Activated T-cell treated with anti-CD3 and anti-CD28 coated beads, Interleukin-2, amount 50 U/mL, for 72 hours (primary cell): ENCODE measurements at regions not wholly inside any gene's neighbourhood (a gene's known extent, or its start where the extent isn't known, plus 50 kb on each side); places are given as distances from the start of the nearest gene placed in this dataset.

Experiments used
- ATAC-seq, 2 donors: fragments of 150-1000 bp; cut with Tn5 transposase; replicated peaks in 1 of 2; 2 replicates each; pipeline ENCODE4 v1.10.0; 2021; ENCODE audit warnings: moderate library complexity in 2 of 2, mild to moderate bottlenecking in 1 of 2
- DNase-seq, 2 donors: peaks; one replicate each; pipeline ENCODE4 v3.0.0; 2021 to 2022; ENCODE audit warnings: mixed read lengths in 1 of 2
- H3K27ac Mint-ChIP-seq: one replicate; pipeline ENCODE4 v1.8.0; 2022; ENCODE audit warnings: mild to moderate bottlenecking, moderate library complexity, mixed read lengths
- H3K27me3 Mint-ChIP-seq: one replicate; pipeline ENCODE4 v1.8.0; 2022; ENCODE audit warnings: low read depth, mixed read lengths
- H3K36me3 Mint-ChIP-seq, 2 donors: one replicate each; pipeline ENCODE4 v1.8.0; 2022; ENCODE audit warnings: mixed read lengths in 2 of 2, mild to moderate bottlenecking in 1 of 2; ENCODE audit not compliant: insufficient read depth in 2 of 2
- H3K4me1 Mint-ChIP-seq: one replicate; pipeline ENCODE4 v1.8.0; 2022; ENCODE audit warnings: low read depth, mixed read lengths
- H3K4me3 Mint-ChIP-seq, 2 donors: one replicate each; pipeline ENCODE4 v1.8.0; 2022; ENCODE audit warnings: mild to moderate bottlenecking in 2 of 2, mixed read lengths in 2 of 2, moderate library complexity in 2 of 2
- H3K9me3 Mint-ChIP-seq, 2 donors: one replicate each; pipeline ENCODE4 v1.8.0; 2022; ENCODE audit warnings: mixed read lengths in 2 of 2

DNA sequence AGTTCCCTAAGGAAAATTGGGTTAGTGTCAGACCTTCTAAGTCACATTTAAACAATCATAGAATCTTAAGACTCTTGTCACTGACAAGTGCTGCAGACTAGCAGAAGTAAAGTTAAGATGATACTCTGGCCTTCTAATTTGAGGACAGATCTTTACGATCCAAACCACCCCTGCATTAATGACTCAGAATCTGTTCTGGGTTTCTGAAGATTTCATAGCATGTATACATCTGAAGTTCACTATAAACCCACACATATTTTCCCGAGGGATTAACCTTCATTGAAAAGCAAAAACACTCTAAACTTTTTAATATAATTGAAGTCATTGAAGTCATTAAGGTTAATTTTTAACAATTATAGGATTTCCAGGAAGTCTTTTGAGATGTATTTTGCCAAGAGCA is 674.3 kb downstream of the IQCM start:
- DNase-seq (no peak), ATAC-seq (no peak)
- no peaks in the 10 kb centered on the region for H3K36me3 Mint-ChIP-seq
- no peak overlapping the region for H3K27ac Mint-ChIP-seq
- H3K9me3 Mint-ChIP-seq, result peaks cover 3 to 7% of the 10 kb centered on the region in 2 donors
- H3K27me3 Mint-ChIP-seq, result peaks cover 8% of the 10 kb centered on the region
- H3K4me3 Mint-ChIP-seq, result no peak overlapping the region
- no peaks in the 10 kb centered on the region for H3K4me1 Mint-ChIP-seq

DNA sequence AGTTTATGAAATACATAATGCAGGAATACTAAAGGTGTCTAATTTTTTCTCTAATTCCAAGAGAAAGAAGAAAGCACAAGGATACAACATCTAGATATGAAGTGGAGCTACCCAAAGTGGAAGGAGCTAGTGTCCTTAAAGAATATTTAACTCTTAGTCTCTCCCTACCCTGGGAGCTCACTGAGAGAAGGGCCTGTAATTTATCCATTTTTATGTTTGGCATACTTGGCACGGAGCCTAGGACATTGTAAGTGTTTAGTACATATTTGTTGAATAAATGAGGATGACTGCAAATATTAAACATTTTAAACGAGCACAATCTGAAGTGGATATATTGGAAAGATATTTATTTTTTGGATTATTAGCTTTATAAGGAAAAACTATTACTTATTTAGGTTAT is 674.8 kb downstream of the IQCM start:
- Mint-ChIP-seq H3K4me3 (no peak overlapping the region), H3K4me1 (no peaks in the 10 kb centered on the region), H3K9me3 (peaks cover 4 to 7% of the 10 kb centered on the region in 2 donors), H3K27me3 (peaks cover 8% of the 10 kb centered on the region), H3K36me3 (no peaks in the 10 kb centered on the region), H3K27ac (no peak overlapping the region)
- no peak for DNase-seq
- ATAC-seq, result no peak

DNA sequence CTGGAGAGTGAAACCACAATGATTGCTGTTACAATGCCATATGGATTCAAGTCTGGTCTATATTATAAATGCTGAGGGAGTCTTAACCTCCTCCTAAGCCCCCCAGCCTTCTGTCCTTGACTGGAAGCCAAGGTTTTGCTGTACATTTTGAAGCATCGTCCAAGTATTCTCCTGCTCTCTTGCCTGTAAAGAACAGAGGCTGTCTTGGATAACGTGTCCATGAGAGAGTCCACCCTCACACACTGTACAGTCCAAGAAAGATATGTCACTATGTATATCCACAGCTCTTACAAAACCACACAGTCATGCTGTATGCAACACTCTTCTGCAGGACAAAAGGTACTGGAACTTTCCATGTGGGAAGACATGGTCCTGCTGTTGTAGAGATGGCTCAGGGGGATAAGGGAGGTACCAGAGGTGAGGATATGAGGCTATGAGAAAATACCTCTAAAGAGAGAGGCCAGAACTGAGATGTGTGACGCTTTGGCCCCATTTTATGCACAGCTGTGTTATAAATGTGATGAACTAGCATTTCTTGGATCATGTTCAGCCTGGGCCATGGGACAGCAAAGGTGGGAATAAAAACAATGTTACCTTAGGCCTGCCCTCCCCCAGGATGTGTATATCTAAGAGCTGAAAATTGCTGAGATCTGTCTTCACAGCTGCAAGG is 678.6 kb downstream of the IQCM start:
- DNase-seq, result no peak
- H3K9me3 Mint-ChIP-seq, result peaks cover 3 to 4% of the 10 kb centered on the region in 2 donors
- no peak overlapping the region for H3K4me3 Mint-ChIP-seq
- ATAC-seq, result no peak
- no peaks in the 10 kb centered on the region for H3K36me3 Mint-ChIP-seq
- H3K4me1 Mint-ChIP-seq, result no peaks in the 10 kb centered on the region
- H3K27me3 Mint-ChIP-seq, result no peaks in the 10 kb centered on the region
- no peak overlapping the region for H3K27ac Mint-ChIP-seq

DNA sequence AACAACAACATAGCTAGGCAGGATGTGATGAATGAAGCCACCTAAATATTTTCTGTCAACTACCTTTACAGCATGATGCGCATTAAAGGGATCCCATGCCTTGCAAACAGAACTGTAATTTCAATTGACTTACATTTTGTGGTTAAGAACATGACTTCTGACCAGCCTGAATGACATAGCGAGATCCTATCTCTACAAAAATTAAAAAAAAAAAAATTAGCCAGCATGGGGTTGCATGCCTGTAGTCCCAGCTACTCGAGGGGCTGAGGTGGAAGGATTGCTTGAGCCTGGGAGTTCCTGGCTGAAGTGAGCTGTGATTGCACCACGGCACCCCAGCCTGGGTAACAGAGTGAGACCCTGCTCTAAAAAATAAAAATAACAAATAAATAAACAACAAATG is 680.6 kb downstream of the IQCM start:
- Mint-ChIP-seq H3K27me3 (no peaks in the 10 kb centered on the region), H3K9me3 (peaks cover 3 to 4% of the 10 kb centered on the region in 2 donors), H3K4me1 (no peaks in the 10 kb centered on the region), H3K36me3 (no peaks in the 10 kb centered on the region), H3K27ac (no peak overlapping the region), H3K4me3 (no peak overlapping the region)
- ATAC-seq, result no peak
- DNase-seq, result no peak

DNA sequence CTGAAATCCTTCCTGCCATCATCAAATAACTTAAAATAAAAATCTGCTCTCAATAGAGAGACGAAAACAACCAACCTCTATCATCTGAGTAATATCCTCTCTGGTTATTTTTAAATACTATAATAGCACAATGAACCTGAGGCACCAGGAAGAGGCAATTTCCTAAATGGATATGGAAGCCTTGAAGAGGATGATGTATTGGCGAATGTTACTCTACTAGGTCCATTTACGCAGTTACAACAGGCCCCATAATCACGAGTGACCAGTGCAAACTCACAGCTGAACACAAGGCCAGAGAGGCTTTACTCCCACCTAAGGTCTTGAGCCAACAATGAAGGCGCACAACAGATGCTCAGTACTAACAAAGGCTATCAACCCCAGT is 678.8 kb upstream of the NR3C2 start:
- no peaks in the 10 kb centered on the region for H3K36me3 Mint-ChIP-seq
- DNase-seq, result no peak
- no peaks in the 10 kb centered on the region for H3K9me3 Mint-ChIP-seq
- no peak overlapping the region for H3K4me3 Mint-ChIP-seq
- no peaks in the 10 kb centered on the region for H3K4me1 Mint-ChIP-seq
- no peak for ATAC-seq
- no peaks in the 10 kb centered on the region for H3K27me3 Mint-ChIP-seq
- H3K27ac Mint-ChIP-seq, result no peak overlapping the region

DNA sequence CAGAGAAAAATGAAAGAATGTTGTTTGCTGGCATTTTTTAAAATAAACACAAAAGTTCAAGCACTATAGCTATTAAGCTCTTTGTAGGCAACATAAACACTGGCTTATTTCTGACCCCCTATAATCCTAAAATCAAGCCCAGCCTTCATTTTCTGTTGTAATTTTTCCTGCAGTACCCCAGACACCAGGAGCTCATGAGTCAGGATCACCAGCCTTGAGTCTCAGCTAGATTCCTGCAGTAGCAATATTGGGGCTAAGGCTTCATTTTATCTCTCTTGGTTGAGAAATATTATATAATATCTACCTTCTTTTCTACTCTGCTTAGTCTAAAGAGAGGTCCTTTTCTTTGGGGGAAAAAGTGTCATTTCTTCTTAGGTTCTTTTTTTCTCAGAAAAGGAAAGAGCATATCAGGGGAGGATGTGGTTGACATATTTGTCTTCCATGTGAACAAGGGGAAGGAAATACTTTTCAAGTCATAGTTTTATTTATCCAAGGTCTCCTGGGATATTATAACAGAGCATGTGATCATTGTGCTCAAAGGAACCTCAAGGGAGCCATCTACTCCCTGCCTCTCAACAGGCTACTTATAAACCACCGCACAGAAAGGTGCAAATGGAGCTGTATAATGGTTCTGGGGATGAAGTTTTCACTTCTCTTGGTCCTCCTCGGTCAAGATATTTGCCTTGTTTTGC is 678.3 kb upstream of the NR3C2 start:
- H3K36me3 Mint-ChIP-seq, result no peaks in the 10 kb centered on the region
- ATAC-seq (no peak), DNase-seq (no peak)
- no peaks in the 10 kb centered on the region for H3K9me3 Mint-ChIP-seq
- H3K27me3 Mint-ChIP-seq, result no peaks in the 10 kb centered on the region
- no peaks in the 10 kb centered on the region for H3K4me1 Mint-ChIP-seq
- H3K27ac Mint-ChIP-seq, result no peak overlapping the region
- H3K4me3 Mint-ChIP-seq, result no peak overlapping the region

DNA sequence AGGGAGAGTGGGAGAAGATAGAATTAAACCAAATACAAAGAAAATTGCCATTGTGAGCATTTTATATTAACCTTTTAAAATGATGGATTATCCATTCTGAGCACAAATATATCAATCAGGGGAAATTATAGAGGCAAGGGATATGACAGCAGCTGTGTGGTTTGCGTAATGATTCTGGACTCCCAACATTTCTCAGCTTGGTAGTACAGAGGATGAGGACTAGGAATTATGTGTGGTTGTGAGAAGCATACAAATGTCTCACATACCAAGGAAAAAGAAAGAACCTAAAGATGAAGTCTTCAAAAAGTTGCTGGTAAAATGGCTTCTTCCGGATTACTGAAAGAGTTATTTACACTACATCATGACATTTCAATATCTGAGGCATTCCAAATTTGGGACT is 674.6 kb upstream of the NR3C2 start:
- no peak overlapping the region for H3K27ac Mint-ChIP-seq
- no peaks in the 10 kb centered on the region for H3K9me3 Mint-ChIP-seq
- DNase-seq (no peak), ATAC-seq (no peak)
- H3K27me3 Mint-ChIP-seq, result no peaks in the 10 kb centered on the region
- H3K4me1 Mint-ChIP-seq, result no peaks in the 10 kb centered on the region
- H3K36me3 Mint-ChIP-seq, result no peaks in the 10 kb centered on the region
- no peak overlapping the region for H3K4me3 Mint-ChIP-seq

DNA sequence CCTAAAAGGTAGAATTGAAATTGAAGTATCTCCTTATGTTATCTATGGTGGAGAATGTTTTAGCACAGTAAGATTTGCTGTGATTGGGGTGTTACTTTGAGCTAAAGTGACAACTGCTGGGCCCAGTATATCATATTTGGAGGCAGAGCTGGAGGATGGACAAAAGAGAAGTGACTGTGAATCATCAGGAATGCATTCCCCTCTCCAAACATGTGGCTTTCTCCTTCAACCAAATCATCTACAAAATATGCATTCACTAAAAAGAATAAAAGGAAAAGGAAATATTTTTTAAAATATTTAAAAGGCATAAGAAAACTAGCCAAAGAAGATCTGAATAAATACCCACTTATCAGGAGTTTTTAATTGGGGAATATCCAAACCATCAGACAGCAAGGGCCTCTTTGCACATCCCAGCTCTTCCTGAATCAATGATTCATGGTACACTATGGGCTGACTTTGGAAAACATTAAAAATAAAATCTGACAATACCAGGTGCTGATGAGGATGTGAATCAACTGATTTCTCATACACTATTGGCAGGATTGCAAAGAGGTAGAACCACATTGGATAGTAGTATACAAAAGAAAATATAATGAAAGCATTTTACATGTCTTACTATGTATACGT is 671.7 kb upstream of the NR3C2 start:
- no peaks in the 10 kb centered on the region for H3K27me3 Mint-ChIP-seq
- no peaks in the 10 kb centered on the region for H3K4me1 Mint-ChIP-seq
- DNase-seq (no peak), ATAC-seq (no peak)
- H3K4me3 Mint-ChIP-seq, result no peak overlapping the region
- no peak overlapping the region for H3K27ac Mint-ChIP-seq
- H3K9me3 Mint-ChIP-seq, result no peaks in the 10 kb centered on the region
- H3K36me3 Mint-ChIP-seq, result no peaks in the 10 kb centered on the region

DNA sequence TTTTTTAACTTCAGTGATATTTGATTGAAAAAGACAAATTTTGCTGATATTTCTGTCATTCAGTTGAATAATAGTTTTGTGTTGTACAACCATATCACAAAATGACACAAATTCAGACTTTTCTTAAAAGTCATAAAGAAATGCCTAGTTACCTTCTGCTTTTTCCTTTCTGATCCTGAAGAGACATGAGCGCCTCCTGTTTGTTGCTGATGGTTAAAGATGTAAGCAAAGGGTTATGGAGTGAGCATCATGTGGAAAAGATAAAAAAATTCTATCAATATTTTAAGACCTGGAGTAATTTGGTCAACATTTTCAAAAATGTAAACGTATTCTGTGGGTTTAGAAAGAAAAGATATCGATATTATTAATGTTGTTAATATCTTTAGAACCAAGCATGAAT is 669.9 kb upstream of the NR3C2 start:
- no peak overlapping the region for H3K27ac Mint-ChIP-seq
- H3K36me3 Mint-ChIP-seq, result no peaks in the 10 kb centered on the region
- H3K4me1 Mint-ChIP-seq, result no peaks in the 10 kb centered on the region
- H3K27me3 Mint-ChIP-seq, result no peaks in the 10 kb centered on the region
- H3K9me3 Mint-ChIP-seq, result peaks cover 0 to 1% of the 10 kb centered on the region in 2 donors
- DNase-seq, result no peak
- no peak for ATAC-seq
- H3K4me3 Mint-ChIP-seq, result no peak overlapping the region

DNA sequence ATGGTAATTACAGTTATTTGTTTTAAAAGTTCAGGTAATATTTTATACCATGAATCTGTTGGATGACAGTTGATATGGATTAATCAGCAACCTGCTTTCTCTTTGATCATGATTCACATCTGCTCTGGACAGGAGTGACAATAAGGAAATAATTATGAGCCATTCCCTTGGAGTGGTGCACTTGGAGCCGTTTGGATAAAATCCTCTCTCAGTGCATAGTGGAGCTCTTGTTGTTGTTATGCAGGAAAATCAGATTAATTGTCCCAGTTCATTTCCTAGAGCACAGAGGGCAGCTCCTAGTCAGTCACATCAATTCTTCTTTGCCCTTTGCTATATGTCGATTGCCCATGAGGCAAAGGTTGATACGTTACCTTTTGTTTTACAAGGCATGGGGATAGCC is 668.3 kb upstream of the NR3C2 start:
- no peak for ATAC-seq
- Mint-ChIP-seq H3K9me3 (peaks cover 0 to 1% of the 10 kb centered on the region in 2 donors), H3K4me3 (no peak overlapping the region), H3K27me3 (no peaks in the 10 kb centered on the region), H3K4me1 (no peaks in the 10 kb centered on the region), H3K36me3 (no peaks in the 10 kb centered on the region), H3K27ac (no peak overlapping the region)
- DNase-seq, result no peak

DNA sequence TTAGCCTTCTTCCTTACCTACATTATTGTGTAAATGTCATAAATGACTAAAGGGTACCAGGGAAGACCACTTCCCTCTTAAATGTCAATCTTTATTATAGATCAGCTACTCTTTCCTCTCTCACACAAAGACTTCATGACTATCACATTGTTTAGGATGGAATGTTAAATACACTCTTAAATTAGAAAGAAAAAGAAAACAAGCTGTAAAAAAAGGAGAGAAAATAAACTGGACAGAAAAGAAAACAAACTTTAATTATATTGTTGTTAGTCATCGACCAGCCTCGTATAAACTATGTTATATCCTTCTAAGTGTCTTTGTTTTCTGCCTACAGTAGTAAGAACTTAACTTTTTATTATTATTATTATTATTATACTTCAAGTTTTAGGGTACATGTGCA is 666.4 kb upstream of the NR3C2 start:
- Mint-ChIP-seq H3K36me3 (no peaks in the 10 kb centered on the region), H3K4me3 (no peak overlapping the region), H3K27me3 (no peaks in the 10 kb centered on the region), H3K27ac (no peak overlapping the region), H3K9me3 (peaks cover 0 to 1% of the 10 kb centered on the region in 2 donors), H3K4me1 (no peaks in the 10 kb centered on the region)
- no peak for ATAC-seq
- DNase-seq, result no peak

DNA sequence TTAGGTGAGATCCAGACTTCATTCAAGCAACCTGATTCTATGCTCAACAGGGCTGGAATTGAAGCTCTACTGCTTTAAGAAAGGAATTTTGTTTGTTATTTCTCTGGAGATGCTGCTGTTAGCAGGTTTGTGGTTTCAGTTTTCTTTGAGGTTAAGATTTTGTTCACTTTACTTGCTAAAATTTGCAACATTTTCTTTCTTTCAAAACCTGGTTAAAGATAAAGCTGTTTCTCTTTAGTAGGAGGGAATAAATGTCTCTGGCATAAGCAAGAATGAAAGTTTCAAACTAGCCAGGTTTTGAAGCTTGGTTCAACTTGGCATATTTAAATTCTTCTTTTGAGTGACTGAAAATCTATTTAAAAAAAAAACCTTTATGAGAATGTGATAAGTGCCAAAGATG is 660.6 kb upstream of the NR3C2 start:
- Mint-ChIP-seq H3K27ac (no peak overlapping the region), H3K4me1 (no peaks in the 10 kb centered on the region), H3K9me3 (peaks cover 5 to 10% of the 10 kb centered on the region in 2 donors), H3K36me3 (no peaks in the 10 kb centered on the region), H3K4me3 (no peak overlapping the region), H3K27me3 (no peaks in the 10 kb centered on the region)
- no peak for DNase-seq
- no peak for ATAC-seq

DNA sequence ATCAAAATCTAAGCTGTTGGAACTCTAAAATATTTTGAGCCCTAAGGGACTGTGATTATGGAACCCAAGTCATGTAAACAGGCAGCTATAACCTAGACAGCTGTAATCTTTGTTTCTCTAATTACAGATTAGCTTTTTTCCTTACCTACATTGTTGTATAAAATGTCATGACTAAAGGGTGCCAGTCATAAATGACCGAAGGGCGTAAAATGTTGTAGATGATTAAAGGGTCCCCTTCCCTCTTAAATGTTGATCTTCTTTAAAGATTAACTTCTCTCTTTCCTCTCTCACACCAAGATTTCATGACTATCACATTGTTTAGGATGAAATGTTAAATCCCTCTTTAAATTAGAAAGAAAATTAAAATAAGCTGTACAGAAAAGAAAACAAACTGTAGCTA is 659.4 kb upstream of the NR3C2 start:
- H3K9me3 Mint-ChIP-seq, result peaks cover 5 to 10% of the 10 kb centered on the region in 2 donors
- H3K4me1 Mint-ChIP-seq, result no peaks in the 10 kb centered on the region

More for the DNA sequence above, 659.4 kb upstream of the NR3C2 start:
- ATAC-seq (no peak), DNase-seq (no peak)
- H3K4me3 Mint-ChIP-seq, result no peak overlapping the region
- no peaks in the 10 kb centered on the region for H3K27me3 Mint-ChIP-seq
- H3K36me3 Mint-ChIP-seq, result no peaks in the 10 kb centered on the region
- no peak overlapping the region for H3K27ac Mint-ChIP-seq
